GM12864 (cell line): ENCODE measurements at regions not wholly inside any gene's neighbourhood (a gene's known extent, or its start where the extent isn't known, plus 50 kb on each side); places are given as distances from the start of the nearest gene placed in this dataset.

Source experiments
- DNase-seq: peaks from one replicate; pipeline ENCODE4 v3.0.0-alpha.2; 2011; ENCODE audit warnings: low read depth
- H3K4me3 ChIP-seq: 2 replicates; pipeline ENCODE4 v1.5.1; 2011; ENCODE audit warnings: mild to moderate bottlenecking, low read depth, low read length, control low read depth
- CTCF ChIP-seq: IDR thresholded peaks from 2 replicates; pipeline ENCODE4 v1.5.1; 2011; ENCODE audit warnings: low read depth, mild to moderate bottlenecking, moderate library complexity, low read length, control low read depth, inconsistent platforms; ENCODE audit errors: missing control alignments

GRCh38 chr16:65600046-65600445 lies 478.2 kb upstream of the CDH11 start:
- H3K4me3 ChIP-seq, result no peak overlapping the region
- no peak for TF ChIP-seq CTCF
- DNase-seq, result no peak

GRCh38 chr16:65598621-65599020 lies 476.8 kb upstream of the CDH11 start:
- no peak overlapping the region for H3K4me3 ChIP-seq
- TF ChIP-seq CTCF, result no peak
- DNase-seq, result no peak

GRCh38 chr16:65583498-65583897 lies 461.6 kb upstream of the CDH11 start:
- TF ChIP-seq CTCF, result no peak
- DNase-seq, result no peak
- no peak overlapping the region for H3K4me3 ChIP-seq

GRCh38 chr16:65579050-65579449 lies 457.2 kb upstream of the CDH11 start:
- DNase-seq, result no peak
- no peak overlapping the region for H3K4me3 ChIP-seq
- TF ChIP-seq CTCF, result no peak

GRCh38 chr16:65576631-65577030 lies 454.8 kb upstream of the CDH11 start:
- no peak for TF ChIP-seq CTCF
- DNase-seq, result no peak
- H3K4me3 ChIP-seq, result no peak overlapping the region

- DNase-seq, result no peak
- no peak for TF ChIP-seq CTCF
- no peak overlapping the region for H3K4me3 ChIP-seq
Measured at GRCh38 chr16:65576139-65576538, 454.3 kb upstream of the CDH11 start.

- TF ChIP-seq CTCF, result no peak
- no peak overlapping the region for H3K4me3 ChIP-seq
- no peak for DNase-seq
Measured at GRCh38 chr16:65574326-65574966, 452.6 kb upstream of the CDH11 start.
